GM19238 (cell line): ENCODE measurements at regions not wholly inside any gene's neighbourhood (a gene's known extent, or its start where the extent isn't known, plus 50 kb on each side); places are given as distances from the start of the nearest gene placed in this dataset.

ENCODE experiments used
- DNase-seq: peaks from one replicate; pipeline ENCODE4 v3.0.0; 2011; ENCODE audit warnings: low spot score; ENCODE audit not compliant: insufficient read length

- DNase-seq = no peak
Measured at GRCh38 chr2:217314021-217314460, 454.2 kb upstream of the TNP1 start.

DNA sequence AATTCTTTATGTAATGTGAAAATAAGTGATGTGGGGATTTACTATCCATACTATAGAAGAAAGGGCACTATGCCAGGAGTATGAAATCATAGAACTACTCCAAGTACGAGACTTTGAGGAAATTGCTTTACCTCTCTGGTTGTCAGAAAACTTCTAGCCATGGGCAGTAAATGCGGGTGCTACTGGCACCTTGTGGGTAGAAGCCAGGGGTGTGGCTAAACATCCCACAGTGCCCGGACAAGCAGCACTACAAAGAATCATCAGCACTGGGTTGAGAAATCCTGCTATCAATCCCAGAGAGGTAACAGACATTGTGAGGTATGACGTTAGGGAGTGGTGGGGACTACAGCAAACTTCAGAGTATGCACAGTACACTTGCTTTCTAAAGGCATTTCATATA is 453.5 kb upstream of the TNP1 start:
- DNase-seq = no peak

- DNase-seq = no peak
Measured at GRCh38 chr2:217309056-217309455, 449.2 kb upstream of the TNP1 start.

DNA sequence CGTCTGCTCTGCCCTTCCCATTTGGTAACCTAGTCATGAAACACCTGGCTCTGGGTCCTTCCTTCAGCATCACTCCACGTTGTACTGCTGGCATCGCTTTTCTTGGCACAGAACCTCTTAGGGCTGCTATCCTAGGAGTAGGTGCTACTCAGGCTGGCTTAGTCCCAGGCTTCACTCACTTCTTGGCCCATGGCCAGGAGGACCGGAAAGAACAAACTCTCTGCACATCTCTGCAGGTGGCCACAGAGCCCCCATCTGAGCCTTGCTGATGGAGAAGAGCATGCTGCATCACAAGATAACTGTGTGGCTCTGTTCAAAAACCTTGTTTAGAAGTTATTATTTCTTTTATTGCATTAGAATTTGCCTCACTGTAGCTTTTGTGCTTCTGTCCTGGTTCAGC is 447.2 kb upstream of the TNP1 start:
- no peak for DNase-seq

DNA sequence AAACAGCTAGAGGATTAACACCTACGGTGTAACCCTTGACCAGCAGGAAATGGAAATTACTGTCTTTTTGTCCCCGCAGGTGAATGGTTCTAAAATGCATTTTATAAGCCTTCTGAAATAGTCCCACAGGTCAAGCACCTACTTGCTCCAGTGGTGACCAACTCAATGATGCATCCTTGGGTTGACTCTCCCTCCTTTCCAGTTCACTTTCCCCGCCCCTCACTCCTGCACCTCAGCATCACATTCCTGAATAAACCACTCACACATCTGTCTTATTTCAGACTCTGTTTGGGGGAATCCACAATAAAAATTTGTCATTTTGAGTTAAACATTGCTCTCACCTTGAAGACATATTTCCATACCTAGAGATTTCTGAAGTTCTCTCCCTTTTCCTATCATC is 446.0 kb upstream of the TNP1 start:
- no peak for DNase-seq

DNA sequence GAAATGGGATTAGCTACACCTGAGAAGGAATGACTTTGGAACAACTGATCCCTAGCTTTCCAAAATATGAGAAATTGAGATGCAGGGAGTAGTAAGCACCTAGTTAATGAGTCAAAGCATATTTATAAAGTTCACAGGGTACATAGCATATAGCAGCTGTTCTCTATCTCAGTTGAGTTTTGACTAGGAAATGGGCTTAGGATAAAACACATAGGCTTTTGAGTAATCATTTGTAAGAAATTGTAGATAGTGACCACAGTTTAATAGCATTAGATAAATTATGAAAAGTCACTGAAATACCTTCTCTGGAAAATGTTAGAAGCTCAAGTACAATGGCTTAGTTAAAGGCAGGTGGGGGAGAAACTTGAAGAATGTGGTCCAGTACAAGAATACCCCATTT is 444.7 kb upstream of the TNP1 start:
- DNase-seq = no peak

- no peak for DNase-seq
Measured at GRCh38 chr2:217302856-217303255, 443.0 kb upstream of the TNP1 start.

DNA sequence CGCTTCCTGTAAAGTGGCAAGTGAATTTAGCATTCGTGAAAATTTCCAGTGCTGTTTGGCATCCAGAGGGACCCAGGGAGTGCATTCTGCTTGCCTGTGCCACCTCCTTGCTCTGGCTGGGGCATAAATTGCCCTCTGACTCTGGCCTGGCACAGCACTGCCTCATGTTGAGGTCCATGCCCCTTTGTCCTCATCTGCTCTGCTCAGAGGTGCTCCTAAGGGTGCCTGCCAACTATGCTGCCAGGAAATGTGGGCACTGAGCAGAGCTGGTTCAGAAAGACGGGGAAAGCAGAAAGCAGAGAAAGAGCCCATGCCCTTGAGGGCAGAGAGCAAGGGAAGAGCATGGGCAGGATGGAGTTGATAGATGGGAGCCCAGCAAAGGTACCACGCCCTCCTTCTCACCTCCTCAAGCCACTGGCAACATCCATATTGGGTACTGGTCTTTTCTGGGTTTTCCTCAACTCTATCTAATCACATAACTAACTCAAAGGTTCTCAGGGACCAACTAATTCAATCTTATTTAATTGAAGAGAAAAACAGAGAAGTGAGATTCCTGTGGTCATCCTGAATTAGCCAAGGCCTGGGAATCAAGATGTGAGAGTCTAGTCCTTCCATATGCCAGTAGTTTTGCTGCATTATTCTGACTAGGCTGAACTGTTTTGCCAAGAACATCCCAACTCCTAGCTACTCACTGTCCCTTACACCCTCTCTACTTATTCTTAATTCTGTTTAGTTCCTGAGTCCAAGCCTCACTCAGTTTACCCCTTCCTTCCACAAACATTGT is 441.5 kb upstream of the TNP1 start:
- no peak for DNase-seq

DNA sequence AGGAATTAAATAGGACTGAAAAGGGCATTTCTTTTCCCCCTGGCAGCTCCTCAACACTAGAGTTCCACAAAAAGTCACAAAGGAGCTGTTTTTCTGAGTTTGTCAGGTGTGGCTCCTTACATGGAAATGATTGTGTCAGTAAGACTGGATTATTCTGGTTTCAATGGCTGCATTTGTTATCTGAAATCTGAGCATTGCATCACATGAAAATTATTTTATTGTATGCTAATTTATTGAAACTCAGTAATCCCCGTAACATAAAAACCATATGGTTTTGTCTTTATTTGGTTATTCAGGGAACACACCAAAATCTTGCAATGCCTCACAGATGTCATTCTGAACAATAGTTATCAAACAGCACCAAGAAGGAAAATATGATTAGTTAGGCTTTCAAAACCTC is 439.7 kb upstream of the TNP1 start:
- DNase-seq = no peak

DNA sequence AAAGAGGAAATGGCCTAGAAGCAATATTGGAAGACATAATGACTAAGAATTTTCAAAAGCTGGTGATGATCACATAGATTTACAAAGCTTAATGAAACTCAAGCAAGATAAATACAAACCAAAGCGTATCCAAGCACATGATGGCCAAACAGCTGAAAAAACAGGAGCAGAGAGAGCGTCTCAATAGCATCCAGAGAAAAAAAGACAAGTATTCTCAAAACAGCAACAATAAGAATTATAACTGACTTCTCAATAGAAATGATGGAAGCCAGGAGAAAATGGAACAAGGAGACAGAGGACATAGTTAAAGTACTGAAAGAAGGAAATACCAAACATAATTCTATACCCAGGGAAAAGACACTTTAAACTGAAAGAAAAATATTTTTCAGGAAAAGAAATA is 437.2 kb upstream of the TNP1 start:
- no peak for DNase-seq

- no peak for DNase-seq
Measured at GRCh38 chr2:217294818-217295217, 435.0 kb upstream of the TNP1 start.

GRCh38 chr2:217294211-217294610 is 434.3 kb upstream of the TNP1 start:
- DNase-seq = no peak

- no peak for DNase-seq
Measured at GRCh38 chr2:217293607-217294006, 433.7 kb upstream of the TNP1 start.

DNA sequence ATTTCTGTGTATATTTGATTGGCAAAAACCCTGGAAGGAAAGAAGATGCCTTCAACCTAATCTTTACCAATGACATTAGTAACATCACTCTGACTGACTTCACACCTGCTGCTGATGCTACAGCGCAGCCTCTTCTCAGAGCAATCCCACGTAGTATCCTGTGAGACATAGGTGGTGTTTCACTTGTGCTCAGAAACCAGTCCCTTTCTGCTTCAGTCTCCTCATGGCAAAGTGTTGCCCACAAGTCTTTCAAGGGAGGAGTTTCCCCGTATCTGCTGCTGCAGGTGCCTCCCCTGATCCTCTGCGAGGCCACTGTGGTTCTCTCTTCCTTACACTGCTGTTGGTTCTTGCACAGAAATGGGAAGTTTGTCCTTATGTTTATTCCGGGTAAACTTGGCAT is 433.2 kb upstream of the TNP1 start:
- DNase-seq = no peak

DNA sequence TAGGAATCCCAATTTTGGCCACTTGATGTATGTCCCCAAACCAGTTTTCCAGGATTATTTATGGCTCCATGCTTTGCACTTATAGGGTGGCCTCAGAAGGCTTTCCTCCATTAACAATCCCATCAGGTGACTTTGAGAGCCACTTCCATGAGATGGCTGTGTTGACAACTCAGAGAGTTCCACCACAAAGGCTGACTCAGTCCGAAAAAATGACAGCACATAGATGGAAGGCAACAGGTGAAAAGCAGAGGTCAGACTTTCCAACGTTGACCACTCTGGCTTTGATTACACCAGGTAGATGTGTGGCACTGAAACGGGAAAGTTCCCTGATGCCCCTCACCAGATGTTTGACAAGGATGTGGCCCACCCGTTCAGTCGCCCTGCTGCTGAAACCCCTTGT is 431.4 kb upstream of the TNP1 start:
- DNase-seq = no peak

- DNase-seq = no peak
Measured at GRCh38 chr2:217290467-217290866, 430.6 kb upstream of the TNP1 start.

- no peak for DNase-seq
Measured at GRCh38 chr2:217289907-217290280, 430.0 kb upstream of the TNP1 start.

- no peak for DNase-seq
Measured at GRCh38 chr2:217289177-217289906, 429.5 kb upstream of the TNP1 start.

DNA sequence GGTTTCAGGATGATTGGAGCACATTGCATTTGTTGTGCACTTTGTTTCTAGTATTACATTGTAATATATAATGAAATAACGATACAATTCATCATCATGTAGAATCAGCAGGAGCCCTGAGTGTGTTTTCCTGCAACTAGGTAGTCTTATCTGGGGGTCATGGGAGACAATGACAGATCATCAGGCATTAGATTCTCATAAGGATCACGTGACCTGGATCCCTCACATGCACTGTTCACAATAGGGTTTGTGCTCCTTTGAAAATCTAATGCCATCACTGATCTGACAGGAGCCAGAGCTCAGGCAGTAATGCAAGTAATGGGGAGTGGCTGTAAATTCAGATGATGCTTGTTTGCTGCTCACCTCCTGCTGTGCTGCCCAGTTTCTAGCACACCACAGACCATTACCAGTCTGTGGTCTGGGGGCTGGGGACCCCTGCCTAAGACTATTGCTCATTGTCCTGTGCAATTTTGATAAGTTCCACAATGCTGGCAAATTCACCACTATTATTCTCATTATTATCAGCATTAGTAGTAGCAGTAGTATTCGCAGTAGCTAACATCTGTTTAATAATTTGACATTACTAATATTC is 428.7 kb upstream of the TNP1 start:
- no peak for DNase-seq

DNA sequence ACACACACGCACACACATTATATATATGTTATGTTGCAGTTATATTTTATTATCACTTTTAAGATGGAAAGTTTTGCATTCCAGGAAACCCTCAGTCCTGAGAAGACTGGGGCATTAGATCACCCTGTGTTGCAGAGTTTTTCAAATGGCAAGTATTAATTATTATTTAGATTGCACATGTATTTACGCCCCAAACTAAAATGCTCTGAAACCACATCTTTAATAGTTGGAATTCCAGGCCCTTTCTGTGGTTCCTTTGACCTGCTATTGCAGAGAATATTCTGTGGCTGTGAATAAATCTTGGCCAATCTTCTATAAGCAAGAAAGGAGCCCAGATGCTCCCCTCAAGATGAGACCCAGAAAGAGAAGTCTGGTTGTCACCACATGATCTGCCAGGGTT is 427.0 kb upstream of the TNP1 start:
- no peak for DNase-seq

- no peak for DNase-seq
Measured at GRCh38 chr2:217285926-217286325, 426.1 kb upstream of the TNP1 start.

- DNase-seq = no peak
Measured at GRCh38 chr2:217283460-217283859, 423.6 kb upstream of the TNP1 start.

DNA sequence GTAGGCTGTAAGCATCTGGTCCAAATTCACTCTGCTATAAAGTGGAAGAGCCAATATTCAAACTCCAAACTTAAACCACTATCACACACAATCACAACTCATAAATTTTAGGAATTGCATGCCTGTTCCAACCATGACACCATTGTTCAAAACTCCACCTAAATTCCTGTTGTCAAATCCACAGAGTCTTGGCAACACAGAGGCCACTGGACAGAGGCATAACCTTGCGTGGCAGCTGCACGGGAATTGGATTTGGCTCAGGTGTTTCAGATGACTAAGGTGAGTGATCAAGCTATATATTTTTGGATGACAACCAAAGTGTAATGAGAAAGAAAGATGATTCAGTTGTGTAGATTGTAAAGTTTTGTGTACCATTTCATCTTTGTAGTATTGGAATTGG is 422.7 kb upstream of the TNP1 start:
- DNase-seq = no peak
